Heart left ventricle (tissue), 16 donors: ENCODE measurements at regions not wholly inside any gene's neighbourhood (a gene's known extent, or its start where the extent isn't known, plus 50 kb on each side); places are given as distances from the start of the nearest gene placed in this dataset.

Source experiments
- ATAC-seq, 4 donors: fragments of 200-7000 bp; cut with Tn5 transposase; one replicate each; pipeline ENCODE4 v1.9.1; 2020 to 2022; ENCODE audit warnings: moderate library complexity in 4 of 4, mild to moderate bottlenecking in 3 of 4, moderate number of reproducible peaks in 1 of 4
- DNase-seq, 5 donors: peaks; one replicate each; pipeline ENCODE4 v3.0.0-alpha.2; 2020
- H3K27ac ChIP-seq, 12 donors: fragments of 200-600 bp; sonication (generic) in 4 of 12; one replicate each; pipeline versions ENCODE4 v1.5.0 to v1.8.0; 2016 to 2022; ENCODE audit warnings: mild to moderate bottlenecking in 2 of 12
- H3K27me3 ChIP-seq, 9 donors: fragments of 200-600 bp; sonication (generic) in 2 of 9; one replicate each; pipeline versions ENCODE4 v1.5.1 to v1.8.0; 2016 to 2022; ENCODE audit warnings: mild to moderate bottlenecking in 3 of 9
- H3K36me3 ChIP-seq, 9 donors: fragments of 200-600 bp; sonication (generic) in 2 of 9; one replicate each; pipeline versions ENCODE4 v1.5.0 to v1.8.0; 2018 to 2022; ENCODE audit warnings: mild to moderate bottlenecking in 2 of 9
- H3K4me1 ChIP-seq, 12 donors: fragments of 200-600 bp; sonication (generic) in 4 of 12; one replicate each; pipeline versions ENCODE4 v1.5.0 to v1.8.0; 2016 to 2022; ENCODE audit warnings: mild to moderate bottlenecking in 3 of 12
- H3K4me3 ChIP-seq, 12 donors: fragments of 200-600 bp; sonication (generic) in 4 of 12; one replicate each; pipeline versions ENCODE4 v1.5.0 to v1.8.0; 2017 to 2022; ENCODE audit warnings: mild to moderate bottlenecking in 9 of 12, moderate library complexity in 4 of 12
- H3K9me3 ChIP-seq, 12 donors: fragments of 200-600 bp; sonication (generic) in 4 of 12; one replicate each; pipeline versions ENCODE4 v1.5.0 to v1.8.0; 2016 to 2022; ENCODE audit warnings: mild to moderate bottlenecking in 1 of 12
- POLR2A ChIP-seq, 2 donors: fragments of 450-650 bp; IDR thresholded peaks; one replicate each; pipeline ENCODE4 v1.6.1; 2017; ENCODE audit warnings: antibody characterized with exemption in 2 of 2, mild to moderate bottlenecking in 2 of 2, moderate library complexity in 2 of 2
- WGBS, 4 donors: extraction: QIAGEN DNeasy Blood & Tissue Kit in 2 of 4; methylation state at CpG; one replicate each; pipeline versions ENCODE4 v1.1.5 to v1.1.7; 2013 to 2018; 5-methylcytosine and 5-hydroxymethylcytosine counted together
- intact Hi-C, 10 donors: fragments of 100-400 bp; cut with DNase I; formaldehyde crosslinking; loops; one replicate each; pipeline versions ENCODE4 v1.11.1 to v1.14.2; 2022
- TF ChIP-seq, protein P1 (sequence below), 12 donors: fragments of 200-600 bp; sonication (generic) in 4 of 12; IDR thresholded peaks; one replicate each; pipeline versions ENCODE4 v1.5.0 to v1.8.0; 2018 to 2022; ENCODE audit warnings: antibody characterized with exemption in 12 of 12, mild to moderate bottlenecking in 5 of 12
- donor health status: ischemic (EF 13 %, LVEDD 7.1; RV severe dilation, severe dysfunction).
- donor health status: healthy with polysubstance abuse.
- donor health status: DM: no; HTN: yes; CAD: no.
- donor health status: DM: no; HTN: no; CAD: no.
- donor health status: ischemic (EF 25% LVEDD 6.9; RV normal size, moderate dysfunction).
- donor health status: ischemic (EF 25% LVEDD 5.7; RV mildly dilated, moderate dysfunction).
- donor health status: healthy.
- donor health status: DM: yes; HTN: yes; CAD: no.
- donor health status: ischemic (EF 35%, LVEDD 5.7; RV mildly dilated, moderate dysfunction).
- donor health status: nonischemic (EF 11% LVEDD 7.7; RV severe dilation, severe dysfunction).
- donor health status: DM: yes; HTN: yes; CAD: no.
- donor health status: PGD.
- donor health status: ischemic (EF 29% LVEDD 5.4; RV normal size, mild dysfunction).
- donor health status: nonischemic (EF 23%, LVEDD 6.1; RV moderate dilation, normal function).

DNA sequence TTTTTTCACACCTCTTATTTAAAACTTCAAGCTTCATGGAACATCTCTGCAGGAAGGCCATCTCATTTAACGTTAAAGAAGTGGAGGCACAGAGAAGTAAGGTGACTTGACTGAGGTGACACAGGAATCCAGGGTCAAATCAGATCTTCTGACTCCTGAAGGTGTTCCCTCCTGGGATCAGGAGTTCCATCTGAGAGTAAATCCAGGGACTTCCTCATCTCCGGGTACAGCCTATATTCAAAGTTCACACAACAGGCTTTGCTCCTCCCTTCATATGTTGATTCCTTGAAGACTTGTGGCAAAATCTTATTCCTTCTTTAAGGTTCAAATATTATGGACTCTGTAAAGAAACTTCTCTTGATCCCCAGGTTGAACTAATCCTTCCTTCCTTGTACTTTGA is 313.1 kb upstream of the CLINT1 start:
- Histone ChIP-seq H3K27ac (no peak overlapping the region), H3K9me3 (no peaks in the 10 kb centered on the region), H3K4me3 (no peak overlapping the region), H3K36me3 (no peaks in the 10 kb centered on the region), H3K4me1 (peaks cover 0 to 20% (median 14%) of the 10 kb centered on the region in 12 donors), H3K27me3 (peaks cover 0 to 7% (median 0%) of the 10 kb centered on the region in 9 donors)
- intact Hi-C loops, result loop anchor here in 5 of 10 donors (5.0 to 10.0 kb wide), 7 partner anchors 95 to 963 kb away; no protein-coding TSS in a partner anchor
- no peak for DNase-seq
- ATAC-seq, result no peak
- 83 to 87% (median 84%) methylated on average over 2 of the region's 2 CpGs for WGBS, 4 donors
- no peak for TF ChIP-seq POLR2A (IDR thresholded peaks at IDR 0.05)
- TF ChIP-seq, protein P1, sequence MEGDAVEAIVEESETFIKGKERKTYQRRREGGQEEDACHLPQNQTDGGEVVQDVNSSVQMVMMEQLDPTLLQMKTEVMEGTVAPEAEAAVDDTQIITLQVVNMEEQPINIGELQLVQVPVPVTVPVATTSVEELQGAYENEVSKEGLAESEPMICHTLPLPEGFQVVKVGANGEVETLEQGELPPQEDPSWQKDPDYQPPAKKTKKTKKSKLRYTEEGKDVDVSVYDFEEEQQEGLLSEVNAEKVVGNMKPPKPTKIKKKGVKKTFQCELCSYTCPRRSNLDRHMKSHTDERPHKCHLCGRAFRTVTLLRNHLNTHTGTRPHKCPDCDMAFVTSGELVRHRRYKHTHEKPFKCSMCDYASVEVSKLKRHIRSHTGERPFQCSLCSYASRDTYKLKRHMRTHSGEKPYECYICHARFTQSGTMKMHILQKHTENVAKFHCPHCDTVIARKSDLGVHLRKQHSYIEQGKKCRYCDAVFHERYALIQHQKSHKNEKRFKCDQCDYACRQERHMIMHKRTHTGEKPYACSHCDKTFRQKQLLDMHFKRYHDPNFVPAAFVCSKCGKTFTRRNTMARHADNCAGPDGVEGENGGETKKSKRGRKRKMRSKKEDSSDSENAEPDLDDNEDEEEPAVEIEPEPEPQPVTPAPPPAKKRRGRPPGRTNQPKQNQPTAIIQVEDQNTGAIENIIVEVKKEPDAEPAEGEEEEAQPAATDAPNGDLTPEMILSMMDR (IDR thresholded peaks at IDR 0.05), result no peak

- H3K4me1 ChIP-seq, result peaks cover 0 to 10% (median 5%) of the 10 kb centered on the region in 12 donors
- ATAC-seq, result no peak
- H3K27ac ChIP-seq, result no peak overlapping the region
- no peaks in the 10 kb centered on the region for H3K9me3 ChIP-seq
- H3K36me3 ChIP-seq, result no peaks in the 10 kb centered on the region
- no peak for TF ChIP-seq POLR2A (IDR thresholded peaks at IDR 0.05)
- TF ChIP-seq, protein P1 (IDR thresholded peaks at IDR 0.05), result no peak
- no peak for DNase-seq
- 95 to 99% (median 97%) methylated on average over 2 of the region's 2 CpGs for WGBS, 4 donors
- H3K27me3 ChIP-seq, result peaks cover 0 to 7% (median 0%) of the 10 kb centered on the region in 9 donors
- intact Hi-C loops, result loop anchor here in 5 of 10 donors (5.0 to 10.0 kb wide), 7 partner anchors 93 to 964 kb away; no protein-coding TSS in a partner anchor
- H3K4me3 ChIP-seq, result no peak overlapping the region
Measured at GRCh38 chr5:158170534-158170933, 311.6 kb upstream of the CLINT1 start.

DNA sequence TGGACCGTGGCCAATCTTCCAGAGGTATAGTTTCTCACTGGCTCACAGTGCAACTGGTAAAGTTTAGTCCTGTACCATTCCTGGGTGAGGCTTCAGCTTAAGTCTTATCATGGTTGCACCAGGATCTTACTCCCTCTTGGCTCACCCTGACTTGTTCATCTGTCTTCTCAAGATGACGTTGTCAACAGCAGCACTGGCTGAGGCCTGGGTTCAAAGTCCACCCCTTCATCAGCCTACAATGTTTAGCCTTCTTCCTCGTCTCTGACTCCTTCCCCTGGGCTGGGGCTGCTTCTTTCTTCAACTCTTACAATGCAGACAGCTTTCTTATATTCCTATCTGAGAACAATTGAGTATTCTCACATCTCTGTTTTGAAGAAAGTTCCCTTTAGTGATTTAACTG is 311.1 kb upstream of the CLINT1 start:
- Histone ChIP-seq H3K27ac (no peak overlapping the region), H3K27me3 (peaks cover 0 to 7% (median 0%) of the 10 kb centered on the region in 9 donors), H3K4me1 (peaks cover 0 to 6% (median under 1%) of the 10 kb centered on the region in 12 donors), H3K36me3 (no peaks in the 10 kb centered on the region), H3K4me3 (no peak overlapping the region), H3K9me3 (no peaks in the 10 kb centered on the region)
- intact Hi-C loops, result loop anchor here in 5 of 10 donors (5.0 to 10.0 kb wide), 7 partner anchors 93 to 965 kb away; no protein-coding TSS in a partner anchor
- WGBS, 4 donors, result 69 to 81% (median 78%) methylated on average over 3 of the region's 3 CpGs
- DNase-seq (no peak), ATAC-seq (no peak)
- no peak for TF ChIP-seq POLR2A (IDR thresholded peaks at IDR 0.05)
- TF ChIP-seq, protein P1 (IDR thresholded peaks at IDR 0.05), result no peak

GRCh38 chr5:158166424-158166823 is 307.5 kb upstream of the CLINT1 start:
- H3K4me3 ChIP-seq, result no peak overlapping the region
- H3K36me3 ChIP-seq, result no peaks in the 10 kb centered on the region
- no peaks in the 10 kb centered on the region for H3K4me1 ChIP-seq
- no peak for DNase-seq
- intact Hi-C loops, result loop anchor here in 2 of 10 donors (5.0 kb wide), 2 partner anchors 89 to 961 kb away; no protein-coding TSS in a partner anchor
- H3K27me3 ChIP-seq, result peaks cover 0 to 9% (median 0%) of the 10 kb centered on the region in 9 donors
- 37 to 52% (median 44%) methylated on average over 5 of the region's 5 CpGs for WGBS, 4 donors
- H3K27ac ChIP-seq, result no peak overlapping the region
- ATAC-seq, result no peak
- H3K9me3 ChIP-seq, result no peaks in the 10 kb centered on the region
- no peak for TF ChIP-seq POLR2A (IDR thresholded peaks at IDR 0.05)
- TF ChIP-seq, protein P1 (IDR thresholded peaks at IDR 0.05), result no peak
